ENCODE measurements at regions not wholly inside any gene's neighbourhood (a gene's known extent, or its start where the extent isn't known, plus 50 kb on each side); places are given as distances from the start of the nearest gene placed in this dataset.
A peak's percentile ranks its signal among the peaks of the same experiment; 100 is the strongest.
"Not testable (repeated sequence)": the region's sequence is repeated elsewhere in the genome, so short reads cannot be mapped to it uniquely, and the experiment has no call there.

- peak in 1 of 3 donors; percentile 4 for DNase-seq
- H3K4me1 ChIP-seq (ENCODE audit: low read depth); intact Hi-C loops (cut with DNase I, micrococcal nuclease); H3K4me3 ChIP-seq; H3K9me3 ChIP-seq; H3K36me3 ChIP-seq (ENCODE audit: low read depth): not testable (repeated sequence)
- peak; percentile 64 for ATAC-seq
Observed at GRCh38 chr7:32816409-32816948, 75.1 kb downstream of the KBTBD2 start.

- DNase-seq; H3K4me3 ChIP-seq; ATAC-seq; H3K9me3 ChIP-seq; intact Hi-C loops (cut with DNase I, micrococcal nuclease); H3K36me3 ChIP-seq (ENCODE audit: low read depth); H3K4me1 ChIP-seq (ENCODE audit: low read depth): not testable (repeated sequence)
Observed at GRCh38 chr7:32814779-32815178, 76.8 kb downstream of the KBTBD2 start.

GRCh38 chr7:32809871-32810270 is 81.7 kb downstream of the KBTBD2 start:
- ATAC-seq = no peak
- intact Hi-C loops (cut with DNase I, micrococcal nuclease) = no loop called here

GRCh38 chr7:32809347-32809746 is 82.2 kb downstream of the KBTBD2 start:
- ATAC-seq (no peak), DNase-seq (no peak)
- no peaks in the 10 kb centered on the region for H3K4me1 ChIP-seq (ENCODE audit: low read depth)
- H3K4me3 ChIP-seq = no peak overlapping the region
- H3K9me3 ChIP-seq = no peaks in the 10 kb centered on the region
- TF ChIP-seq CTCF (IDR thresholded peaks at IDR 0.05) = no peak
- intact Hi-C loops (cut with DNase I, micrococcal nuclease) = no loop called here
- H3K36me3 ChIP-seq (ENCODE audit: low read depth) = no peaks in the 10 kb centered on the region

More at GRCh38 chr7:32809871-32810270, 81.7 kb downstream of the KBTBD2 start:
- H3K36me3 ChIP-seq (ENCODE audit: low read depth) = no peaks in the 10 kb centered on the region
- H3K9me3 ChIP-seq = no peaks in the 10 kb centered on the region
- no peak overlapping the region for H3K4me3 ChIP-seq
- no peak for TF ChIP-seq CTCF (IDR thresholded peaks at IDR 0.05)
- no peak for DNase-seq
- no peaks in the 10 kb centered on the region for H3K4me1 ChIP-seq (ENCODE audit: low read depth)

- intact Hi-C loops (cut with DNase I, micrococcal nuclease) = no loop called here
- Histone ChIP-seq H3K9me3 (peaks cover 11% of the 10 kb centered on the region), H3K4me1 (ENCODE audit: low read depth) (no peaks in the 10 kb centered on the region), H3K36me3 (ENCODE audit: low read depth) (no peaks in the 10 kb centered on the region), H3K4me3 (no peak overlapping the region)
- no peak for TF ChIP-seq CTCF (IDR thresholded peaks at IDR 0.05)
- DNase-seq (no peak), ATAC-seq (no peak)
Observed at GRCh38 chr7:32803406-32804141, 88.0 kb downstream of the KBTBD2 start.

- TF ChIP-seq CTCF (IDR thresholded peaks at IDR 0.05) = no peak
- no peak for ATAC-seq
- no peak overlapping the region for H3K4me3 ChIP-seq
- no peaks in the 10 kb centered on the region for H3K36me3 ChIP-seq (ENCODE audit: low read depth)
- intact Hi-C loops (cut with DNase I, micrococcal nuclease) = no loop called here
- no peaks in the 10 kb centered on the region for H3K4me1 ChIP-seq (ENCODE audit: low read depth)
- H3K9me3 ChIP-seq = peaks cover 11% of the 10 kb centered on the region
- DNase-seq = no peak
Observed at GRCh38 chr7:32802305-32802910, 89.2 kb downstream of the KBTBD2 start.

GRCh38 chr7:32793053-32793452 is 98.5 kb downstream of the KBTBD2 start:
- H3K4me1 ChIP-seq (ENCODE audit: low read depth); H3K4me3 ChIP-seq; DNase-seq; ATAC-seq; H3K36me3 ChIP-seq (ENCODE audit: low read depth); H3K9me3 ChIP-seq; intact Hi-C loops (cut with DNase I, micrococcal nuclease): not testable (repeated sequence)

GRCh38 chr7:32790766-32791430 is 100.7 kb downstream of the KBTBD2 start:
- DNase-seq; H3K4me1 ChIP-seq (ENCODE audit: low read depth); intact Hi-C loops (cut with DNase I, micrococcal nuclease); H3K36me3 ChIP-seq (ENCODE audit: low read depth); ATAC-seq; H3K9me3 ChIP-seq; H3K4me3 ChIP-seq: not testable (repeated sequence)

GRCh38 chr7:32789266-32789665 is 102.3 kb downstream of the KBTBD2 start:
- DNase-seq; H3K4me1 ChIP-seq (ENCODE audit: low read depth); H3K36me3 ChIP-seq (ENCODE audit: low read depth); ATAC-seq; H3K9me3 ChIP-seq; intact Hi-C loops (cut with DNase I, micrococcal nuclease); H3K4me3 ChIP-seq: not testable (repeated sequence)

GRCh38 chr7:32788174-32788573 is 103.4 kb downstream of the KBTBD2 start:
- not testable (repeated sequence) for ATAC-seq

More at GRCh38 chr7:32788174-32788573, 103.4 kb downstream of the KBTBD2 start:
- DNase-seq; H3K4me3 ChIP-seq; intact Hi-C loops (cut with DNase I, micrococcal nuclease); H3K4me1 ChIP-seq (ENCODE audit: low read depth); H3K36me3 ChIP-seq (ENCODE audit: low read depth); H3K9me3 ChIP-seq: not testable (repeated sequence)

Measured in mucosa of descending colon (tissue), 3 donors.